ENCODE measurements at regions not wholly inside any gene's neighbourhood (a gene's known extent, or its start where the extent isn't known, plus 50 kb on each side); places are given as distances from the start of the nearest gene placed in this dataset.

DNA sequence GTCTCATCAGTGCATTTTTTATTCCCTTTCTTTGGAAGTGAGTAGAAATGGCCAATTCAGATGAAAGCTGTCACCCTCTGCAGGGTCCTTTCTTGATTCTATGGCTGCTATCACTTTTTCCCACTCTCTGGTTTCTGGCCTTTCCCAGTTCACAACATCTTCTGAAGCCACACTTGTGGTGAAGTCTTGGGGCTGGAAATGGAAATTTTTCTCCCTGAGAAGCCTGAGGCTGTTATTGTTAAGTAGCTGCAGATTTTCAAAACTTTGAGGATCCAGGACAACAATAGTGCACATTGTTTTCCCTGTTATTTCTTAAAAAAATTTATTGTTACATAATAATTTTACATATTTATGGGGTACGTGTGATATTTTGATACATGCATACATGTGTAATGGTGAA lies 250.3 kb upstream of the RASGRP1 start:
- TF ChIP-seq, protein P1, sequence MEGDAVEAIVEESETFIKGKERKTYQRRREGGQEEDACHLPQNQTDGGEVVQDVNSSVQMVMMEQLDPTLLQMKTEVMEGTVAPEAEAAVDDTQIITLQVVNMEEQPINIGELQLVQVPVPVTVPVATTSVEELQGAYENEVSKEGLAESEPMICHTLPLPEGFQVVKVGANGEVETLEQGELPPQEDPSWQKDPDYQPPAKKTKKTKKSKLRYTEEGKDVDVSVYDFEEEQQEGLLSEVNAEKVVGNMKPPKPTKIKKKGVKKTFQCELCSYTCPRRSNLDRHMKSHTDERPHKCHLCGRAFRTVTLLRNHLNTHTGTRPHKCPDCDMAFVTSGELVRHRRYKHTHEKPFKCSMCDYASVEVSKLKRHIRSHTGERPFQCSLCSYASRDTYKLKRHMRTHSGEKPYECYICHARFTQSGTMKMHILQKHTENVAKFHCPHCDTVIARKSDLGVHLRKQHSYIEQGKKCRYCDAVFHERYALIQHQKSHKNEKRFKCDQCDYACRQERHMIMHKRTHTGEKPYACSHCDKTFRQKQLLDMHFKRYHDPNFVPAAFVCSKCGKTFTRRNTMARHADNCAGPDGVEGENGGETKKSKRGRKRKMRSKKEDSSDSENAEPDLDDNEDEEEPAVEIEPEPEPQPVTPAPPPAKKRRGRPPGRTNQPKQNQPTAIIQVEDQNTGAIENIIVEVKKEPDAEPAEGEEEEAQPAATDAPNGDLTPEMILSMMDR (IDR thresholded peaks at IDR 0.05; ENCODE audit: insufficient read depth, missing control alignments), result no peak
- FAIRE-seq (no peak), DNase-seq (ENCODE audit: insufficient read length, low spot score) (no peak)

DNA sequence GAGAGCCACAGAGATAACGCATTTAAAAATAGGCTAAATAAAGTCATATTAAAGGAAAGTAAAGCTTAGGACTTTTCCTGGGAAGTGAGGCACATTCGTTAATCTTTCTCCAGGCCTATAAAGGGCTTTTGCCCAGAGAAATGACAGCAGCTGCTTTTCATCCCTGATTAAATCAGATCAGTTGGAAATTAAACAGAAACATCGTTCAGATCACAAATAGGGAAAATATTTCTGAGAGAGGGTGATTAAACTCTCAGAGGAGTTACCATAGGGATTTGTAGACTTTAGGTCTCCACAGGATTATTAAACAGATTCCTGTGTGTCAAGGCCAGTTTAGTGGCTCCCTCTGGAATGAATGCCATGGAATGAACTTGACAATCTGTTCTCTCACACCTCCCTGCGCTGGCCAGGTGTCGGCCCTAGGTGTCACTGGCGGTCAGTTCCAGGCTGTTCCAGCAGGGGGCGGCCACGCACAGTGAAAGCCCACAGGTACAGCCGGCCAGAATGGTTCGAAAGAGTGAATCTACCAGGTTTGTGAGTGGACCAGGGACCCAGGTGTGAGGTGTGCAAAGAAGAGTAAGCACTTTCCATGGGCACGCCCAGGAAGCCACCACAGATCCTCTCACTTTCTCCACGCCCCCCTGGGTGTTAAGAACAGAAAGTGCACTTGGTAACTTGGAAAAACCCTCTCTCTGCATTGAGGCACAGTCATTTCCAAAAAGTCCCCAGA lies 253.0 kb upstream of the RASGRP1 start:
- FAIRE-seq, result no peak
- DNase-seq (ENCODE audit: insufficient read length, low spot score), result peak; percentile 32
- TF ChIP-seq, protein P1 (IDR thresholded peaks at IDR 0.05; ENCODE audit: insufficient read depth, missing control alignments), result peak; percentile 98

DNA sequence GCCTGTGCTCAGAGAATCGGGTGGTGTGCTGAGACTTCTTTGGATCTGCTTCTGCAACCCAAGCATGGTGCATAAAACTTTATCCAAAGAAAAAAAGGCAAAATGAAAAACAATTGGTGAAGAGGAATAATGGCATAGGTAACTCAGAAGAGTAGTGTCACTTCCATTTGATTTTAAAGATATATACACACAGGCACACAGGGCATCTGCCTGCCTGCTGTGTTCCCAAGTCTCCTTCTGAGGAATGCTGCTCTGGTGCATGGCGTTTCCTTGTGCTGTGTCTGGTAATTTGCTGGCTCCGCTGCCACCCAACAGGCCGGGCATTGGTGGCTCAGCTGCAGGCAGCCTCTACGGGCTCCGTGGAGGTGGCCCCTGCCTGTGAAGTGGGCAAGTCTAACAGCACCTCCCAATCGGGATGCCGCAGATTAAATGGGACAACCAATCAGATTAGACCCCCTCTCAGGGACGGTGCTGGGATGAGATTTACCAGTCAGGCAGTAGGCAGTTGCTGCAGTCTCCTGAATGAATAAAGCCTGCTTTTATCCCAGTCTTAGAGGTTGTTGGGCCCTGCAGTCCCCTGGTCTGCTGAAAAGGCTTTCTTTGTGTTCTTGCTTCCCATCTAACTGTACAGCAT lies 253.7 kb upstream of the RASGRP1 start:
- no peak for DNase-seq (ENCODE audit: insufficient read length, low spot score)
- FAIRE-seq, result no peak
- TF ChIP-seq, protein P1 (IDR thresholded peaks at IDR 0.05; ENCODE audit: insufficient read depth, missing control alignments), result no peak

DNA sequence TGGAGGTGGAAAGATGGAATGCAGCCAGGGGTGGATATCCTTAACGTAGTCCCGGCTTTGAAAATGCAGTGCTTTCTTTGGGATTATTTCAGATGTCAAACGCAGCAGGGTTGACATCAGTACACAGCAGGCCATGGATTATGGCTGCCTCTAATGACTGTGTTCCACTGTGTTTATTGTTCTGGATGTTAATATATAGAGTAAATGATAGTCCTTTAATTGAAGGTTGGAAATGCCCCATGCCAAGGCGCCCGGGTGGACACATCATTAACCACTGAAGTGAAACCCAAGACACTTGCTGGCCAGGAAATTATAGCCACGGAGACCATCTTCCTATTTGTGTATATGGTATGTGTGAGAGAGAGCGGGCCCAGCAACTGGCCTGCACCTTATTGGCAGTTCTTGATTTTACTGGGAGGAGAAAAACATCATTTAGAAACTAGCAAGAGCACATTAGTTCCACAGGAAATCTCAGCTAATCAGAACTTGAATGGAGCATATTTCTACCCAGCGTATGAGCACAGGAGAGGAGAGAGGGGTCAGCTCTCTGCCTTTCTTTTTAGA lies 254.9 kb upstream of the RASGRP1 start:
- no peak for FAIRE-seq
- DNase-seq (ENCODE audit: insufficient read length, low spot score), result no peak

DNA sequence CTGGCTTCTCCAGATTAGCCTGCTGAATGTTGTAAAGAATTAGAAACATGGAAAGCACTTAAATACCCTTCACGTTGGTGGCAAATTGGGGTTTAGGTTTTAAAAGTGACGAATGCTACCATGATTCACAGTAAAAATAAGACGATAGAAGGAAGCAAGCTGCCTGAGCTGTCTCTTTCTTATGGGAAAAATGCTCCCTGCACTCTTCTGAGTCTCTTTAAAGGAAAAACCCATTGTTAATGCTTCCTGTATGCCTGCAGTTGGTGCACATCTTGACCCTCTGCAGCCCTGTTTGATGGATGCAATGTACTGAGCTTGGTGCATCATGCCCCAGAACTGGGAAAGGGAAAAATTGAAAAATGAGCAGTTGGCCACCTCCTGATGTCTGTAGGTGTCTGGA lies 258.6 kb upstream of the RASGRP1 start:
- FAIRE-seq, result no peak
- no peak for DNase-seq (ENCODE audit: insufficient read length, low spot score)
- TF ChIP-seq, protein P1 (IDR thresholded peaks at IDR 0.05; ENCODE audit: insufficient read depth, missing control alignments), result no peak

More for the DNA sequence above, 254.9 kb upstream of the RASGRP1 start:
- TF ChIP-seq, protein P1 (IDR thresholded peaks at IDR 0.05; ENCODE audit: insufficient read depth, missing control alignments), result no peak

DNA sequence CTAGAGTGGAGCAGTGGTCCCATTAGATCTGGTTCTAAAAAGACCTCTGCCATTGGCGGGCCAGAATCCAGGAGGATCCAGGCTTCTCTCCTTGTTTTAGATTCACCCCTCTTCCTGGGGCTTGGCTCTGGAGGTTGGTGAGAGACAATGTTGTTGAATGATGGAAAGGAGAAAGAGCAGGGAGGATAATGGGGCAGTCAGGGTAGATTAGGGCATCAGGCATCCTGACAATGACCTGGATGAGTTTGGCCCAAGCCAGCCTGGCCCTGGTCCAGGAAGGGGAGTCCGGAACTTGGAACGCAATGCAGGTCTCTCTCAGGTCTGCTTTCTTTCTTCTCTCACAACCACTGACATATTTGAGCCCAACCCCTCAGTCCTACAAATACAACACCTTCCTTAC lies 260.1 kb upstream of the RASGRP1 start:
- TF ChIP-seq, protein P1 (IDR thresholded peaks at IDR 0.05; ENCODE audit: insufficient read depth, missing control alignments), result no peak
- DNase-seq (ENCODE audit: insufficient read length, low spot score), result no peak
- no peak for FAIRE-seq

DNA sequence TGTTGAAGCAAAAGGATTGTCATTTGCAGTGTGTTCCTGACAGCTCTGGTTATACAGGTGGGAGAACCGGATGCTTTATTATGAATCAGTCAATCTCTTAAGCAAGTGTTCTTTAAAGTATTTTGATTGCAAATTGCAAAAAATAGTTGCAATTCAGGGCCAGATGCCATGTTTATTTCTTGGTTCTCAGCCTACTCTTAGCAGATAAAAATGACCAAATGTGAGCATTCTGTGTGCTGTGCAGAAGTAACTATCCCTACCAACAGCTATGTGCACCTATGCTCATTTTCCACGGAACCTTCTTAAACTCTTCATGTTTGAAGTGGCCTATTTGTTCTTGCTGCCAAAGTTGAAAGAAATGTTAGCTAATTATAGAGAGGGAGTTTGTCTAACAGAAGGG lies 262.3 kb upstream of the RASGRP1 start:
- DNase-seq (ENCODE audit: insufficient read length, low spot score) (no peak), FAIRE-seq (no peak)
- TF ChIP-seq, protein P1 (IDR thresholded peaks at IDR 0.05; ENCODE audit: insufficient read depth, missing control alignments), result no peak

All from D721Med (cell line).